SK-N-SH treated with all-trans-retinoic acid at 6 μM for 48 hours (cell line): ENCODE measurements at regions not wholly inside any gene's neighbourhood (a gene's known extent, or its start where the extent isn't known, plus 50 kb on each side); places are given as distances from the start of the nearest gene placed in this dataset.
"Not testable (repeated sequence)": the region's sequence is repeated elsewhere in the genome, so short reads cannot be mapped to it uniquely, and the experiment has no call there.

Experiments
- ATAC-seq: fragments of 200-7000 bp; cut with Tn5 transposase; 3 replicates; pipeline ENCODE4 v1.9.1; 2020; ENCODE audit warnings: mild to moderate bottlenecking, moderate library complexity
- ARNTL ChIP-seq: fragments of 450-650 bp; formaldehyde crosslinking; IDR thresholded peaks from 2 replicates; pipeline ENCODE4 v1.5.0; 2020; ENCODE audit warnings: low read depth, mild to moderate bottlenecking, moderate library complexity, borderline replicate concordance
- BACH2 ChIP-seq: fragments of 250-450 bp; sonication (Bioruptor Pico); IDR thresholded peaks from 2 replicates; pipeline ENCODE4 v1.9.0; 2021; ENCODE audit warnings: mild to moderate bottlenecking, borderline replicate concordance
- CREB5 ChIP-seq: fragments of 250-450 bp; sonication (Bioruptor Pico); IDR thresholded peaks from 2 replicates; pipeline ENCODE4 v1.5.1; 2020; ENCODE audit warnings: low read depth, mild to moderate bottlenecking, moderate library complexity
- CSDC2 ChIP-seq: fragments of 250-450 bp; sonication (Bioruptor Pico); IDR thresholded peaks from 2 replicates; pipeline ENCODE4 v1.5.0; 2020; ENCODE audit warnings: mild to moderate bottlenecking, moderate library complexity
- CSRNP3 ChIP-seq: fragments of 250-450 bp; sonication (Bioruptor Pico); IDR thresholded peaks from 2 replicates; pipeline ENCODE4 v1.5.1; 2021; ENCODE audit warnings: mild to moderate bottlenecking, moderate library complexity
- ESRRG ChIP-seq: fragments of 250-450 bp; sonication (Bioruptor Pico); IDR thresholded peaks from 2 replicates; pipeline ENCODE4 v1.6.1; 2021; ENCODE audit warnings: mild to moderate bottlenecking
- GLIS3 ChIP-seq: fragments of 250-450 bp; sonication (Bioruptor Pico); IDR thresholded peaks from 2 replicates; pipeline ENCODE4 v1.5.0; 2020; ENCODE audit warnings: mild to moderate bottlenecking, moderate library complexity
- ISL1 ChIP-seq: fragments of 250-450 bp; sonication (Bioruptor Pico); IDR thresholded peaks from 2 replicates; pipeline ENCODE4 v2.1.2; 2022; ENCODE audit warnings: mild to moderate bottlenecking, moderate library complexity
- OSR1 ChIP-seq: fragments of 250-450 bp; sonication (Bioruptor Pico); IDR thresholded peaks from 2 replicates; pipeline ENCODE4 v1.8.0; 2022; ENCODE audit warnings: moderate library complexity, mild to moderate bottlenecking, inconsistent platforms
- POU6F1 ChIP-seq: fragments of 250-450 bp; sonication (Bioruptor Pico); IDR thresholded peaks from 2 replicates; pipeline ENCODE4 v1.8.0; 2021; ENCODE audit warnings: low read depth, mild to moderate bottlenecking, moderate library complexity, borderline replicate concordance
- PPARA ChIP-seq: fragments of 250-450 bp; sonication (Bioruptor Pico); IDR thresholded peaks from 2 replicates; pipeline ENCODE4 v1.5.0; 2020; ENCODE audit warnings: mild to moderate bottlenecking, borderline replicate concordance
- RARB ChIP-seq: fragments of 250-450 bp; sonication (Bioruptor Pico); IDR thresholded peaks from 2 replicates; pipeline ENCODE4 v1.8.0; 2021; ENCODE audit warnings: mild to moderate bottlenecking, moderate library complexity
- SNAI2 ChIP-seq: fragments of 250-450 bp; sonication (Bioruptor Pico); IDR thresholded peaks from 2 replicates; pipeline ENCODE4 v1.5.0; 2020; ENCODE audit warnings: mild to moderate bottlenecking, moderate library complexity
- ZC3H10 ChIP-seq: fragments of 250-450 bp; sonication (Bioruptor Pico); IDR thresholded peaks from 2 replicates; pipeline ENCODE4 v1.5.1; 2021; ENCODE audit warnings: mild to moderate bottlenecking, moderate library complexity
- ZFP30 ChIP-seq: fragments of 450-650 bp; formaldehyde crosslinking; IDR thresholded peaks from 2 replicates; pipeline ENCODE4 v1.5.0; 2022; ENCODE audit warnings: mild to moderate bottlenecking, moderate library complexity
- ZNF70 ChIP-seq: fragments of 450-650 bp; formaldehyde crosslinking; IDR thresholded peaks from 2 replicates; pipeline ENCODE4 v1.5.0; 2020; ENCODE audit warnings: mild to moderate bottlenecking, moderate library complexity
- ZNF8 ChIP-seq: fragments of 450-650 bp; formaldehyde crosslinking; IDR thresholded peaks from 2 replicates; pipeline ENCODE4 v1.5.0; 2020; ENCODE audit warnings: mild to moderate bottlenecking, moderate library complexity
- TF ChIP-seq, protein P1 (sequence below): fragments of 250-450 bp; sonication (Bioruptor Pico); IDR thresholded peaks from 2 replicates; pipeline ENCODE4 v1.5.0; 2020; ENCODE audit warnings: mild to moderate bottlenecking, moderate library complexity
- TF ChIP-seq, protein P2 (sequence below): fragments of 250-450 bp; sonication (Bioruptor Pico); IDR thresholded peaks from 2 replicates; pipeline ENCODE4 v1.8.0; 2020; ENCODE audit warnings: mild to moderate bottlenecking, moderate library complexity, borderline replicate concordance

GRCh38 chr10:124319926-124320391, 98.8 kb downstream of the OAT start:
- TF ChIP-seq ZC3H10 (CRISPR knock-in tag) (no peak), BACH2 (CRISPR knock-in tag) (no peak), RARB (CRISPR knock-in tag) (no peak), GLIS3 (CRISPR knock-in tag) (no peak), ARNTL (CRISPR knock-in tag) (no peak), ZNF70 (no peak), POU6F1 (CRISPR knock-in tag) (no peak), ZNF8 (CRISPR knock-in tag) (no peak), CREB5 (CRISPR knock-in tag) (no peak)
- TF ChIP-seq, protein P1, sequence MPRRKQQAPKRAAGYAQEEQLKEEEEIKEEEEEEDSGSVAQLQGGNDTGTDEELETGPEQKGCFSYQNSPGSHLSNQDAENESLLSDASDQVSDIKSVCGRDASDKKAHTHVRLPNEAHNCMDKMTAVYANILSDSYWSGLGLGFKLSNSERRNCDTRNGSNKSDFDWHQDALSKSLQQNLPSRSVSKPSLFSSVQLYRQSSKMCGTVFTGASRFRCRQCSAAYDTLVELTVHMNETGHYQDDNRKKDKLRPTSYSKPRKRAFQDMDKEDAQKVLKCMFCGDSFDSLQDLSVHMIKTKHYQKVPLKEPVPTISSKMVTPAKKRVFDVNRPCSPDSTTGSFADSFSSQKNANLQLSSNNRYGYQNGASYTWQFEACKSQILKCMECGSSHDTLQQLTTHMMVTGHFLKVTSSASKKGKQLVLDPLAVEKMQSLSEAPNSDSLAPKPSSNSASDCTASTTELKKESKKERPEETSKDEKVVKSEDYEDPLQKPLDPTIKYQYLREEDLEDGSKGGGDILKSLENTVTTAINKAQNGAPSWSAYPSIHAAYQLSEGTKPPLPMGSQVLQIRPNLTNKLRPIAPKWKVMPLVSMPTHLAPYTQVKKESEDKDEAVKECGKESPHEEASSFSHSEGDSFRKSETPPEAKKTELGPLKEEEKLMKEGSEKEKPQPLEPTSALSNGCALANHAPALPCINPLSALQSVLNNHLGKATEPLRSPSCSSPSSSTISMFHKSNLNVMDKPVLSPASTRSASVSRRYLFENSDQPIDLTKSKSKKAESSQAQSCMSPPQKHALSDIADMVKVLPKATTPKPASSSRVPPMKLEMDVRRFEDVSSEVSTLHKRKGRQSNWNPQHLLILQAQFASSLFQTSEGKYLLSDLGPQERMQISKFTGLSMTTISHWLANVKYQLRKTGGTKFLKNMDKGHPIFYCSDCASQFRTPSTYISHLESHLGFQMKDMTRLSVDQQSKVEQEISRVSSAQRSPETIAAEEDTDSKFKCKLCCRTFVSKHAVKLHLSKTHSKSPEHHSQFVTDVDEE (CRISPR knock-in tag) = no peak

DNA sequence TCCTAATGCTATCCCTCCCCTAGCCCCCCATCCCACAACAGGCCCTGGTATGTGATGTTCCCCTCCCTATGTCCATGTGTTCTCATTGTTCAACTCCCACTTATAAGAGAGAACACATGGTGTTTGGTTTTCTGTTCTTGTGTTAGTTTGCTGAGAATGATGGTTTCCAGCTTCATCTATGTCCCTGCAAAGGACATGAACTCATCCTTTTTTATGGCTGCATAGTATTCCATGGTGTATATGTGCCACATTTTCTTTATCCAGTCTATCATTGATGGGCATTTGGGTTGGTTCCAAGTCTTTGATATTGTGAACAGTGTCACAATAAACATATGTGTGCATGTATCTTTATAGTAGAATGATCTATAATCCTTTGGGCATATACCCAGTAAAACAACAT, 99.2 kb downstream of the OAT start:
- not testable (repeated sequence) for ATAC-seq

More at GRCh38 chr10:124319926-124320391, 98.8 kb downstream of the OAT start:
- no peak for ATAC-seq

- TF ChIP-seq, protein P2, sequence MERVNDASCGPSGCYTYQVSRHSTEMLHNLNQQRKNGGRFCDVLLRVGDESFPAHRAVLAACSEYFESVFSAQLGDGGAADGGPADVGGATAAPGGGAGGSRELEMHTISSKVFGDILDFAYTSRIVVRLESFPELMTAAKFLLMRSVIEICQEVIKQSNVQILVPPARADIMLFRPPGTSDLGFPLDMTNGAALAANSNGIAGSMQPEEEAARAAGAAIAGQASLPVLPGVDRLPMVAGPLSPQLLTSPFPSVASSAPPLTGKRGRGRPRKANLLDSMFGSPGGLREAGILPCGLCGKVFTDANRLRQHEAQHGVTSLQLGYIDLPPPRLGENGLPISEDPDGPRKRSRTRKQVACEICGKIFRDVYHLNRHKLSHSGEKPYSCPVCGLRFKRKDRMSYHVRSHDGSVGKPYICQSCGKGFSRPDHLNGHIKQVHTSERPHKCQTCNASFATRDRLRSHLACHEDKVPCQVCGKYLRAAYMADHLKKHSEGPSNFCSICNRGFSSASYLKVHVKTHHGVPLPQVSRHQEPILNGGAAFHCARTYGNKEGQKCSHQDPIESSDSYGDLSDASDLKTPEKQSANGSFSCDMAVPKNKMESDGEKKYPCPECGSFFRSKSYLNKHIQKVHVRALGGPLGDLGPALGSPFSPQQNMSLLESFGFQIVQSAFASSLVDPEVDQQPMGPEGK (CRISPR knock-in tag) = no peak
- TF ChIP-seq CSRNP3 (CRISPR knock-in tag) (no peak), SNAI2 (no peak), PPARA (CRISPR knock-in tag) (no peak), ZFP30 (CRISPR knock-in tag) (no peak), POU6F1 (CRISPR knock-in tag) (no peak), ZNF70 (no peak), RARB (CRISPR knock-in tag) (no peak), CSDC2 (no peak), ZNF8 (CRISPR knock-in tag) (no peak), GLIS3 (CRISPR knock-in tag) (no peak), CREB5 (CRISPR knock-in tag) (no peak), BACH2 (CRISPR knock-in tag) (no peak), ISL1 (CRISPR knock-in tag) (no peak), ARNTL (CRISPR knock-in tag) (no peak), OSR1 (no peak), ESRRG (CRISPR knock-in tag) (no peak), ZC3H10 (CRISPR knock-in tag) (no peak)
- no peak for ATAC-seq
Observed at GRCh38 chr10:124318811-124319210, 99.9 kb downstream of the OAT start.
